RWPE2 (cell line): ENCODE measurements at regions not wholly inside any gene's neighbourhood (a gene's known extent, or its start where the extent isn't known, plus 50 kb on each side); places are given as distances from the start of the nearest gene placed in this dataset.
A peak's percentile ranks its signal among the peaks of the same experiment; 100 is the strongest.

Source experiments
- ATAC-seq: fragments of 200-7000 bp; cut with Tn5 transposase; 3 replicates; pipeline ENCODE4 v1.9.1; 2021; ENCODE audit warnings: low read depth
- DNase-seq: peaks from one replicate; pipeline ENCODE4 v3.0.0-alpha.2; 2020; ENCODE audit warnings: low spot score
- H3K27ac ChIP-seq: fragments of 450-650 bp; 2 replicates; pipeline ENCODE4 v1.5.1; 2017; ENCODE audit warnings: mild to moderate bottlenecking; ENCODE audit not compliant: poor library complexity, severe bottlenecking
- H3K27me3 ChIP-seq: fragments of 250-450 bp; sonication (Bioruptor Pico); 2 replicates; pipeline ENCODE4 v1.5.1; 2021; ENCODE audit warnings: mild to moderate bottlenecking, moderate library complexity; ENCODE audit not compliant: insufficient read depth, poor library complexity, severe bottlenecking
- H3K36me3 ChIP-seq: fragments of 250-450 bp; sonication (Bioruptor Pico); 2 replicates; pipeline ENCODE4 v1.5.1; 2020; ENCODE audit warnings: low read depth, mild to moderate bottlenecking, moderate library complexity
- H3K4me1 ChIP-seq: fragments of 250-450 bp; sonication (Bioruptor Pico); 2 replicates; pipeline ENCODE4 v1.5.1; 2021; ENCODE audit warnings: mild to moderate bottlenecking, moderate library complexity; ENCODE audit not compliant: insufficient read depth, poor library complexity, severe bottlenecking
- H3K4me3 ChIP-seq: fragments of 250-450 bp; sonication (Bioruptor Pico); 2 replicates; pipeline ENCODE4 v1.5.1; 2021; ENCODE audit warnings: mild to moderate bottlenecking, moderate library complexity; ENCODE audit not compliant: severe bottlenecking
- H3K9me3 ChIP-seq: fragments of 250-450 bp; sonication (Bioruptor Pico); 2 replicates; pipeline ENCODE4 v1.5.1; 2021; ENCODE audit warnings: mild to moderate bottlenecking, moderate library complexity; ENCODE audit not compliant: severe bottlenecking
- TF ChIP-seq, protein P1 (sequence below): fragments of 450-650 bp; IDR thresholded peaks from one replicate; pipeline ENCODE4 v1.5.1; 2017; ENCODE audit warnings: mild to moderate bottlenecking, moderate library complexity; ENCODE audit not compliant: poor library complexity, severe bottlenecking

DNA sequence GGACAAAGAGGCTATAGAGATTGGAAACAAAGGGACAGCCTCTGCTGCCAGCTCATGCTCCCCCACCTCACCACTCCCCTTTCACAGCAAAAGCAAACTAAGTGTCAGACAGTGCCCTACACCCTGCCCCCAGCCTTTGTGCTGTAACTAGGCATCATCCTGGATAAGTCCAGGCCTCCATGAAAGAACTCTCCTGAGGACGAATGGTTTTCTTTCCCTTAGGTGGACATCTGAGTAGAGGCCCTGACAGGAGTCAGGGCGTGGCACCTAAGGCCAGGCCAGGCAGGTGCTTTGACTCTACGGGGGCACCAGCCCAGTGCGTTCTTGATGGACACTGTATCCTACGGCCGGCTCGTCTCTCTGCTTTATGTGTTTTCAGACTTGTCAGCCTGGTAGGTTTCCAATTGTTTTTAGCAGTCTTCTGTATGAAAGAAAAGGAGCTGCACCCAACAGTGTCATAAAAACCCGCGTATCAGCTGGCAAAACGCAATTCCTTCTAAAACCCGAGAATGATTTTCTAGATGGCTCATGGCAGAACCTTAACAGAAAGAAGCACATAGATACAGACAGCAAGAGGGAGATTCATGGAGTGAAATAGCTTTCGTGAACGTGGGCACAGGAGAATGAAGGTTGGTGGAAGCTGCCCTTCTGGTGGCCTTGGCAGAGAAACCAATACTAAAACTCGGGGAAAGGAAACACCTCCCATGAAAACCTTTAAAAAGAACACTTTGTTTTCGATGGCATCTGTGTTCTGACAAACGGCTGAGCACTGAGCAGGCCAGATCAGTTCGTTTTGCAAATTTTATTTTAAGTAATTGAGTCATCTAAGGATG is 51.7 kb upstream of the AJAP1 start:
- H3K36me3 ChIP-seq = no peaks in the 10 kb centered on the region
- peaks cover 7% of the 10 kb centered on the region for H3K4me1 ChIP-seq
- no peaks in the 10 kb centered on the region for H3K27me3 ChIP-seq
- DNase-seq (no peak), ATAC-seq (no peak)
- TF ChIP-seq, protein P1, sequence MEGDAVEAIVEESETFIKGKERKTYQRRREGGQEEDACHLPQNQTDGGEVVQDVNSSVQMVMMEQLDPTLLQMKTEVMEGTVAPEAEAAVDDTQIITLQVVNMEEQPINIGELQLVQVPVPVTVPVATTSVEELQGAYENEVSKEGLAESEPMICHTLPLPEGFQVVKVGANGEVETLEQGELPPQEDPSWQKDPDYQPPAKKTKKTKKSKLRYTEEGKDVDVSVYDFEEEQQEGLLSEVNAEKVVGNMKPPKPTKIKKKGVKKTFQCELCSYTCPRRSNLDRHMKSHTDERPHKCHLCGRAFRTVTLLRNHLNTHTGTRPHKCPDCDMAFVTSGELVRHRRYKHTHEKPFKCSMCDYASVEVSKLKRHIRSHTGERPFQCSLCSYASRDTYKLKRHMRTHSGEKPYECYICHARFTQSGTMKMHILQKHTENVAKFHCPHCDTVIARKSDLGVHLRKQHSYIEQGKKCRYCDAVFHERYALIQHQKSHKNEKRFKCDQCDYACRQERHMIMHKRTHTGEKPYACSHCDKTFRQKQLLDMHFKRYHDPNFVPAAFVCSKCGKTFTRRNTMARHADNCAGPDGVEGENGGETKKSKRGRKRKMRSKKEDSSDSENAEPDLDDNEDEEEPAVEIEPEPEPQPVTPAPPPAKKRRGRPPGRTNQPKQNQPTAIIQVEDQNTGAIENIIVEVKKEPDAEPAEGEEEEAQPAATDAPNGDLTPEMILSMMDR = no peak
- H3K9me3 ChIP-seq = no peaks in the 10 kb centered on the region
- H3K27ac ChIP-seq = peak overlapping the region; percentile 52
- no peak overlapping the region for H3K4me3 ChIP-seq

DNA sequence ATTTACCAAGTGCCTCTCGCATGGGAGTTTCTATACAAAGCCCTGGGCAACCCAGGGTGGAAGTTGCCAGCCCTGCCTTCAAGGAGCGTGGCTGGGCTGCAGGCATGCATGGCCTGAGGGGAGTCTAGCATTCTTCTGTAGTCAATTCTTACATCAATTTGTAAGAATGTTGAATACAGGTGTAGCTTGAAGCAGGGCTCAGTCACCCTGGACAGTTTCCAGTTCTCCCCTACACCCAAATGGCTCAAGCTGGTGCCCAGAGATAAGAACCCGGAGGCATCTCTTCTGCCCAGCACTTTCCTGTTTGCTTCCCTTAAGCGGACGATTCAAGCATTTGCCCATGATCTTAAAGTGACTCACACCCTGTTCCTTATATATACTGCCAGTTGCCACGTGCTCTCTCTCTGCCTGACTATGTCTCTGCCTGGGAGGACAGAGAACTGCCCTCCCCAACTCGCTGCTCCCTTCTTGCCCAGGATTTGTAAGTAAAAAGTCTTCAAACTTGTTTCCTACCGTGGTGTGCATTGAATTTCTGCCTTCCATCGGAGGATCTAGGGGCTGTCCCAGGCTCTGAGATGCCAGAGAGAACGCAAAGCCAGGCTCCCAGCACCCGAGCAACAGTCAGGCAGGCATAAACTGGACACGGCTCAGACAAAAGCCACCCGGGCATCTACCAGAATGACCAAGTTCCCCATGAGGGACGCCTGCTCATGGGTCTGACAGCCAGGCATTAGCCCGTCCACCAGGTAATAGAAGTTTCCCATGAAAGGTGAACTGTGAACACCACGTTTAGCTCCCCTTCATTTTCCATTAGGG is 50.9 kb upstream of the AJAP1 start:
- H3K4me3 ChIP-seq = no peak overlapping the region
- peak; percentile 95 for ATAC-seq
- no peaks in the 10 kb centered on the region for H3K9me3 ChIP-seq
- H3K4me1 ChIP-seq = peaks cover 7% of the 10 kb centered on the region
- no peak for DNase-seq
- no peaks in the 10 kb centered on the region for H3K27me3 ChIP-seq
- peak overlapping the region; percentile 52 for H3K27ac ChIP-seq
- no peaks in the 10 kb centered on the region for H3K36me3 ChIP-seq
- TF ChIP-seq, protein P1 = no peak
